ENCODE measurements at regions not wholly inside any gene's neighbourhood (a gene's known extent, or its start where the extent isn't known, plus 50 kb on each side); places are given as distances from the start of the nearest gene placed in this dataset.
A peak's percentile ranks its signal among the peaks of the same experiment; 100 is the strongest.

- H3K27me3 ChIP-seq (ENCODE audit: control insufficient read depth, insufficient read depth, low read length), result no peaks in the 10 kb centered on the region
- DNase-seq (ENCODE audit: low read depth, low spot score), result peak; percentile 29
- ChIA-PET CTCF (interaction anchor here (0.6 to 1.4 kb wide), 4 partner anchors 29 to 108 kb away, joined by 3 to 6 read pairs (median 4); no protein-coding TSS in a partner anchor), POLR2A (interaction anchor here (0.7 to 4.1 kb wide), 5 partner anchors 10 to 135 kb away, joined by 3 to 42 read pairs (median 5); partner anchors contain the start of gene HNRNPU)
- TF ChIP-seq CTCF (IDR thresholded peaks at IDR 0.05; ENCODE audit: low read depth, low read length), result no peak
- peak overlapping the region; percentile 66 for H3K4me3 ChIP-seq (ENCODE audit: low read depth, low read length)
- peak overlapping the region; percentile 98 for H3K27ac ChIP-seq (ENCODE audit: low read depth, low read length)
- no peaks in the 10 kb centered on the region for H3K9me3 ChIP-seq (ENCODE audit: control insufficient read depth, insufficient read depth, low read length)
Measured at GRCh38 chr1:244969355-244970235, 105.3 kb upstream of the HNRNPU start.

DNA sequence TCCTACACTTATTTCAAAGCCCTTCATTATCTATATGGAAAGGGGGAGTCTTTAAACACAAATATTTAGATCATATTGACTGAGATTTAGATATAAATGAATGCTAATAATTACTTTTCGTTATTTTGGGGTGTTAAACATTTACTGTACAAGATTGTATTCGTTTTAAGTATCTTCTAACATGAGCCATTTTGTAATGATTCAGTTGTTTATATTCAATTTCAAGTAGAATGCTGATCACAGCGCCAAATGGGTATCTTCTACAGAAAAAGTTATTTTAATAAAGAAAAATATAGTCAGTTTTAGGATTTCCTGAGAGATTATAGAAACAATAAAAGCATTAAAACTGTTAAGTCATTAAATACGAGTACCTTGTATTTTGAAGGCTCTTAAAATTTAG lies 104.5 kb upstream of the HNRNPU start:
- no peak for DNase-seq (ENCODE audit: low read depth, low spot score)
- CTCF ChIA-PET, result interaction anchor here (0.7 to 1.4 kb wide), 3 partner anchors 28 to 107 kb away, joined by 3 to 6 read pairs (median 4); no protein-coding TSS in a partner anchor
- Histone ChIP-seq H3K27ac (ENCODE audit: low read depth, low read length) (no peak overlapping the region), H3K27me3 (ENCODE audit: control insufficient read depth, insufficient read depth, low read length) (no peaks in the 10 kb centered on the region), H3K9me3 (ENCODE audit: control insufficient read depth, insufficient read depth, low read length) (no peaks in the 10 kb centered on the region), H3K4me3 (ENCODE audit: low read depth, low read length) (peak overlapping the region; percentile 66; the same call in 1 of the 2 replicates)
- no peak for TF ChIP-seq CTCF (IDR thresholded peaks at IDR 0.05; ENCODE audit: low read depth, low read length)
- POLR2A ChIA-PET, result interaction anchor here (0.8 to 4.1 kb wide), 4 partner anchors 10 to 134 kb away, joined by 4 to 42 read pairs (median 6); partner anchors contain the start of gene HNRNPU

- no peak for TF ChIP-seq CTCF (IDR thresholded peaks at IDR 0.05; ENCODE audit: low read depth, low read length)
- Histone ChIP-seq H3K4me3 (ENCODE audit: low read depth, low read length) (peak overlapping the region; percentile 1; the same call in 1 of the 2 replicates), H3K27me3 (ENCODE audit: control insufficient read depth, insufficient read depth, low read length) (no peaks in the 10 kb centered on the region), H3K9me3 (ENCODE audit: control insufficient read depth, insufficient read depth, low read length) (no peaks in the 10 kb centered on the region), H3K27ac (ENCODE audit: low read depth, low read length) (no peak overlapping the region)
- POLR2A ChIA-PET, result interaction anchor here (4.1 kb wide), 1 partner anchor 105 kb away, joined by 42 read pairs; the partner anchor contains the start of gene HNRNPU
- CTCF ChIA-PET, result interaction anchor here (0.7 to 1.4 kb wide), 2 partner anchors 27 to 74 kb away, joined by 4 to 6 read pairs; no protein-coding TSS in a partner anchor
- no peak for DNase-seq (ENCODE audit: low read depth, low spot score)
Measured at GRCh38 chr1:244968471-244968871, 104.1 kb upstream of the HNRNPU start.

GRCh38 chr1:244967159-244967558 lies 102.8 kb upstream of the HNRNPU start:
- no peak for TF ChIP-seq CTCF (IDR thresholded peaks at IDR 0.05; ENCODE audit: low read depth, low read length)
- no peak overlapping the region for H3K27ac ChIP-seq (ENCODE audit: low read depth, low read length)
- CTCF ChIA-PET, result no interaction called here
- H3K27me3 ChIP-seq (ENCODE audit: control insufficient read depth, insufficient read depth, low read length), result no peaks in the 10 kb centered on the region
- H3K4me3 ChIP-seq (ENCODE audit: low read depth, low read length), result no peak overlapping the region
- POLR2A ChIA-PET, result interaction anchor here (0.7 kb wide), 1 partner anchor 75 kb away, joined by 3 read pairs; no protein-coding TSS in a partner anchor
- no peaks in the 10 kb centered on the region for H3K9me3 ChIP-seq (ENCODE audit: control insufficient read depth, insufficient read depth, low read length)
- no peak for DNase-seq (ENCODE audit: low read depth, low spot score)

Data from AG04450 (cell line).